Calu3 (cell line): ENCODE measurements at regions not wholly inside any gene's neighbourhood (a gene's known extent, or its start where the extent isn't known, plus 50 kb on each side); places are given as distances from the start of the nearest gene placed in this dataset.

Experiments used
- BruUV-seq: library from RNA; stranded (reverse); fragments of 400-500 nt; replicated peaks from 2 replicates; lab custom pipeline; 2021; lab: Mats Ljungman, UMichigan
- CTCF ChIA-PET: fragments of 300-600 bp; sonication (Branson Sonifier 250); formaldehyde crosslinking; loops from one replicate; lab custom pipeline; 2022; ENCODE audit warnings: antibody characterized with exemption; lab: Charles Lee
- DNase-seq: peaks from one replicate; pipeline ENCODE4 v3.0.0; 2022
- H3K27ac Mint-ChIP-seq: one replicate; pipeline ENCODE4 v1.8.0; 2022; ENCODE audit warnings: mixed read lengths; ENCODE audit not compliant: unreplicated experiment
- H3K27me3 Mint-ChIP-seq: one replicate; pipeline ENCODE4 v1.8.0; 2022; ENCODE audit warnings: mixed read lengths; ENCODE audit not compliant: unreplicated experiment
- H3K36me3 Mint-ChIP-seq: one replicate; pipeline ENCODE4 v1.8.0; 2022; ENCODE audit warnings: mild to moderate bottlenecking, moderate library complexity, mixed read lengths; ENCODE audit not compliant: insufficient read depth, unreplicated experiment
- H3K4me1 Mint-ChIP-seq: one replicate; pipeline ENCODE4 v1.8.0; 2022; ENCODE audit warnings: mild to moderate bottlenecking, low read depth, mixed read lengths; ENCODE audit not compliant: unreplicated experiment
- H3K4me3 Mint-ChIP-seq: one replicate; pipeline ENCODE4 v1.8.0; 2022; ENCODE audit warnings: mild to moderate bottlenecking, low read depth, moderate library complexity, mixed read lengths; ENCODE audit not compliant: unreplicated experiment
- H3K9me3 Mint-ChIP-seq: one replicate; pipeline ENCODE4 v1.8.0; 2022; ENCODE audit warnings: low read depth, mixed read lengths; ENCODE audit not compliant: unreplicated experiment
- intact Hi-C: fragments of 100-400 bp; cut with micrococcal nuclease; formaldehyde crosslinking; loops from one replicate; pipeline ENCODE4 v1.10.0; 2022; ENCODE audit not compliant: unreplicated experiment
- TF ChIP-seq, protein P1 (sequence below): fragments of 200-600 bp; IDR thresholded peaks from one replicate; pipeline ENCODE4 v1.8.0; 2022; ENCODE audit warnings: antibody characterized with exemption; ENCODE audit not compliant: unreplicated experiment

DNA sequence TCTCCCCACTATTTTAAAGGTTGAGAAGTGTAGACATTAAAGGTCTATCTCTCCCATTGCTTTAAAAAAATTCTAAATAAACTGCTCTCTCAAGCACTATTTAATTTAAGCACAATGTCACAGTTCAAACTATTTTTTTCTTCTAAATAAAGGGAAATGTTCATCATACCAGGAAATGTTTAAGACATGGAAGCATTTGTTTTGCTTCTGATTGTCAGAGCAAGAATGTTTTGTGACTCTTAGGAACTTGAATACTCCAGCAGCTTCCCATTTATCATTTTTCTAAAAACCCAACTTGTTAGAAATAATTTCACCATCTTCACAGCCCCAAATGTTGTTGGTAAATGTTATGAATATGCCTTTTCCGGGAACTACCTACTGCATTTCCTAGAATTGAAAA lies 121.8 kb upstream of the NTF3 start:
- no peak overlapping the region for H3K4me3 Mint-ChIP-seq
- CTCF ChIA-PET: no interaction called here
- no peaks in the 10 kb centered on the region for H3K4me1 Mint-ChIP-seq
- TF ChIP-seq, protein P1, sequence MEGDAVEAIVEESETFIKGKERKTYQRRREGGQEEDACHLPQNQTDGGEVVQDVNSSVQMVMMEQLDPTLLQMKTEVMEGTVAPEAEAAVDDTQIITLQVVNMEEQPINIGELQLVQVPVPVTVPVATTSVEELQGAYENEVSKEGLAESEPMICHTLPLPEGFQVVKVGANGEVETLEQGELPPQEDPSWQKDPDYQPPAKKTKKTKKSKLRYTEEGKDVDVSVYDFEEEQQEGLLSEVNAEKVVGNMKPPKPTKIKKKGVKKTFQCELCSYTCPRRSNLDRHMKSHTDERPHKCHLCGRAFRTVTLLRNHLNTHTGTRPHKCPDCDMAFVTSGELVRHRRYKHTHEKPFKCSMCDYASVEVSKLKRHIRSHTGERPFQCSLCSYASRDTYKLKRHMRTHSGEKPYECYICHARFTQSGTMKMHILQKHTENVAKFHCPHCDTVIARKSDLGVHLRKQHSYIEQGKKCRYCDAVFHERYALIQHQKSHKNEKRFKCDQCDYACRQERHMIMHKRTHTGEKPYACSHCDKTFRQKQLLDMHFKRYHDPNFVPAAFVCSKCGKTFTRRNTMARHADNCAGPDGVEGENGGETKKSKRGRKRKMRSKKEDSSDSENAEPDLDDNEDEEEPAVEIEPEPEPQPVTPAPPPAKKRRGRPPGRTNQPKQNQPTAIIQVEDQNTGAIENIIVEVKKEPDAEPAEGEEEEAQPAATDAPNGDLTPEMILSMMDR: no peak
- BruUV-seq: no TSS peak
- no peak for DNase-seq
- no peaks in the 10 kb centered on the region for H3K27me3 Mint-ChIP-seq
- H3K9me3 Mint-ChIP-seq: peaks cover 8% of the 10 kb centered on the region
- intact Hi-C loops: no loop called here
- no peak overlapping the region for H3K27ac Mint-ChIP-seq
- no peaks in the 10 kb centered on the region for H3K36me3 Mint-ChIP-seq

DNA sequence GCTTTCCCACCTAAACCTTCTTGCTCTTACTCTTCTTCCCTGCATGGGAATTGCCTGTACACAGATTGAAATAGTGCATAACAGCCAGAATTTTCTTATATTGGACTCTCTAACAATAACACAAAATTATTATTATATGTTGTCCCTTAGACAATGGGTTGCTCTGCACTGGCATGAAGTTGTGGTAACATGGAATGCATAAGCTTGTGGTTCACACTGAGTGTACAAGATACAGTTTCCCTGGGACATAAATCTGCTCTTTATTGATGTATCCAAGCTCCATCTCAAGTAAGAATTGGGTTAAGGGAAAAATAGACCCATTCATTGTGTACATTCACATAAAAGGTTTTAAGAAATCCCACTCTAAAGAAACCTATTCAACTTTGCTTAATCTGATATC lies 114.4 kb upstream of the NTF3 start:
- Mint-ChIP-seq H3K9me3 (peaks cover 19% of the 10 kb centered on the region), H3K36me3 (no peaks in the 10 kb centered on the region), H3K27me3 (no peaks in the 10 kb centered on the region), H3K4me3 (no peak overlapping the region), H3K4me1 (no peaks in the 10 kb centered on the region), H3K27ac (no peak overlapping the region)
- no peak for DNase-seq
- CTCF ChIA-PET: no interaction called here
- BruUV-seq: no TSS peak
- intact Hi-C loops: no loop called here
- TF ChIP-seq, protein P1: no peak

DNA sequence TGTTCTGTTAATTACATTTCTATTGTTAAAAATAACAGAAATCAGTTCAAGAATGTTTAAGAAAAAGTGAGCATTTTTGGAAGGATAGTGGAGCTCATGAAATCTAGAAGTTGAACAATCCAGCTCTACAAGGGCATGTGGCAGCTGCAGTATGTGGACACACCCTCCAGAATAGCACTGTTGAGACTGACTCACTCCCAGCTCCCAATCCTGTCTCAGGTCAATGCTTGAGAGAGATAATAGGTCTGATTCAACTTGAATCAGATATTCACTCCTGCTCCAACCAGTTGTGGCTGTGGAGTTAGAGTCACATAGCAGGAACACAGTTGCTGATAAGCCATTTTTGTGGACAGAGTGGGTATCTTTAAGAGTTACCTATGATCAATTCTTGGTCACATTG lies 113.0 kb upstream of the NTF3 start:
- CTCF ChIA-PET: interaction anchor here (0.9 kb wide), 1 partner anchor 162 kb away, joined by 7 read pairs; no protein-coding TSS in a partner anchor
- no peak overlapping the region for H3K4me3 Mint-ChIP-seq
- no peaks in the 10 kb centered on the region for H3K36me3 Mint-ChIP-seq
- no peaks in the 10 kb centered on the region for H3K27me3 Mint-ChIP-seq
- no peak overlapping the region for H3K27ac Mint-ChIP-seq
- DNase-seq: no peak
- BruUV-seq: no TSS peak
- peaks cover 23% of the 10 kb centered on the region for H3K9me3 Mint-ChIP-seq
- intact Hi-C loops: no loop called here
- no peaks in the 10 kb centered on the region for H3K4me1 Mint-ChIP-seq
- TF ChIP-seq, protein P1: no peak

DNA sequence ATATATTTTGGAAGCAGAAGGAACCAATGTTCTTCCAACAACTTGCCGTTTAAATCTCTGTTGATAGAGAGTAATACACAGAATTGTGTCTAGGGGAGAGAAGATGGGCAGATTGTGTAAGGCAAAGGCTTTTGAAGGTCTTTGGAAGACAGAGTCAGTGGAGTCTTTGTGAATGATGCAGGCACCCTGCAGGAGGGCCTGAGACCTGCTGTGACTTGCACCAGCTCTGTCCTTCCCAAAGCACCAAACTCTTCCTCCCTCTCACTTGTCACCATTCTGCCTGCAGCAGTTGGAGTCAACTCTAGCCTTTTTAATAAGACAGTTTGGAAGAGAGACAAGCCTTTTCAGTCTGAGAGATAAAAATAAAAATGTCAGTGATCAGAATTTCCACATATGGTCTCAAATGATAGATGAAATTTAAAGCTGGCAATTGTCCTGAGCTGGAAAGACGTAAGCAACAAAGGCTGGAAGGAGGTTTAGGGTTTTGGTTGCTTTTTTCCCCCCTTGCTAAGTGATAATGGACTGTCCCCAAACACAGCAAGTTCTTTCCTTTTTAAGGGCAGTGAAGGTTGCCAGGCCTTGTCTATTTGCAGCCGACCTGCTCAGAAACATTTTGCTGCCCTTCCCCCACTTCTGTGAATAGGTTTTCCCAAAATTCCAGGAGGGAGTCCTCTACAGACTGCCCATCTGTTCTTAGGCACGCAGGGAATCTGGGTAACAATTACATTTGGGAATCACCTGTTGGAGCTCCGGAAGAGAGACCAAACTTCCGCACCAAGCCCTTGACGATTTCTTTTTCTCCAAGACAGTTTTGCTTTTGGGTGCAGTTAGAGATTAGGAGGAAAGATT lies 103.0 kb upstream of the NTF3 start:
- TF ChIP-seq, protein P1: no peak
- no peaks in the 10 kb centered on the region for H3K36me3 Mint-ChIP-seq
- intact Hi-C loops: no loop called here
- no peaks in the 10 kb centered on the region for H3K4me1 Mint-ChIP-seq
- no peaks in the 10 kb centered on the region for H3K27me3 Mint-ChIP-seq
- H3K4me3 Mint-ChIP-seq: no peak overlapping the region
- H3K9me3 Mint-ChIP-seq: peaks cover 12% of the 10 kb centered on the region
- H3K27ac Mint-ChIP-seq: no peak overlapping the region
- DNase-seq: no peak
- CTCF ChIA-PET: no interaction called here
- BruUV-seq: no TSS peak
